GM12873 (cell line): ENCODE measurements at regions not wholly inside any gene's neighbourhood (a gene's known extent, or its start where the extent isn't known, plus 50 kb on each side); places are given as distances from the start of the nearest gene placed in this dataset.

Experiments used
- CTCF ChIP-seq: IDR thresholded peaks from 2 replicates; pipeline ENCODE4 v1.5.1; 2012; ENCODE audit warnings: low read depth, mild to moderate bottlenecking, moderate library complexity, low read length, control low read depth; ENCODE audit not compliant: insufficient read depth; ENCODE audit errors: missing control alignments

- no peak for TF ChIP-seq CTCF
These were observed 593.4 kb downstream of the GABRG1 start for GRCh38 chr4:45530498-45530897.

- no peak for TF ChIP-seq CTCF
These were observed 596.7 kb downstream of the GABRG1 start for GRCh38 chr4:45527160-45527559.

- TF ChIP-seq CTCF: no peak
These were observed 605.0 kb downstream of the GABRG1 start for GRCh38 chr4:45518832-45519231.

GRCh38 chr4:45502471-45502870 lies 621.4 kb downstream of the GABRG1 start:
- TF ChIP-seq CTCF: no peak

GRCh38 chr4:45484740-45485139 lies 639.1 kb downstream of the GABRG1 start:
- TF ChIP-seq CTCF: no peak

GRCh38 chr4:45482346-45482745 lies 641.5 kb downstream of the GABRG1 start:
- no peak for TF ChIP-seq CTCF

- TF ChIP-seq CTCF: no peak
These were observed 646.5 kb downstream of the GABRG1 start for GRCh38 chr4:45477311-45477733.
